ENCODE measurements at regions not wholly inside any gene's neighbourhood (a gene's known extent, or its start where the extent isn't known, plus 50 kb on each side); places are given as distances from the start of the nearest gene placed in this dataset.

DNA sequence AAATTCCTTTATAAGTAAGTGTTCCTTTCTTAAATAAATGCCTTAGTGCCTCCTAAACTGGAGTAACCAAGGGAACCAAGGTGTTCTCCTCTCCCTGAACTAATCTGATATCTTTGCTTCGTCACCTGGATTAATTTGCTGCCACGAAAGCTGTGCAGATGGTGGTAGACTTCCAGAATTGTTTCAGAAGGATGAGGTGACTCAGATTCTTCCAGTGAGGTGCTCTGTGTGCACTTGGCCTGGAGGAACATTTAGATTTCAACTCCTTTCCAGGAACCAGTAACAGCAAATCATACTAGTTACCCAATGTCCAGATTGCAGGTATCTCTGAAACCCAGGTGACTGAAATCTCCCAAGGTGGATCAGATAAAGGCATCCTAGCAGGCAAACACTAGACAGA lies 181.9 kb downstream of the FAT3 start:
- H3K27me3 ChIP-seq (ENCODE audit: control insufficient read depth in 1 of 2, insufficient read depth in 2 of 2, low read length in 2 of 2) = no peaks in the 10 kb centered on the region
- DNase-seq = no peak
- Mint-ChIP-seq H3K36me3 (ENCODE audit: low read depth) (no peaks in the 10 kb centered on the region), H3K4me1 (ENCODE audit: low read depth) (no peaks in the 10 kb centered on the region), H3K4me3 (no peak overlapping the region), H3K27ac (no peak overlapping the region), H3K27me3 (no peaks in the 10 kb centered on the region), H3K9me3 (no peaks in the 10 kb centered on the region)
- TF ChIP-seq, protein P1, sequence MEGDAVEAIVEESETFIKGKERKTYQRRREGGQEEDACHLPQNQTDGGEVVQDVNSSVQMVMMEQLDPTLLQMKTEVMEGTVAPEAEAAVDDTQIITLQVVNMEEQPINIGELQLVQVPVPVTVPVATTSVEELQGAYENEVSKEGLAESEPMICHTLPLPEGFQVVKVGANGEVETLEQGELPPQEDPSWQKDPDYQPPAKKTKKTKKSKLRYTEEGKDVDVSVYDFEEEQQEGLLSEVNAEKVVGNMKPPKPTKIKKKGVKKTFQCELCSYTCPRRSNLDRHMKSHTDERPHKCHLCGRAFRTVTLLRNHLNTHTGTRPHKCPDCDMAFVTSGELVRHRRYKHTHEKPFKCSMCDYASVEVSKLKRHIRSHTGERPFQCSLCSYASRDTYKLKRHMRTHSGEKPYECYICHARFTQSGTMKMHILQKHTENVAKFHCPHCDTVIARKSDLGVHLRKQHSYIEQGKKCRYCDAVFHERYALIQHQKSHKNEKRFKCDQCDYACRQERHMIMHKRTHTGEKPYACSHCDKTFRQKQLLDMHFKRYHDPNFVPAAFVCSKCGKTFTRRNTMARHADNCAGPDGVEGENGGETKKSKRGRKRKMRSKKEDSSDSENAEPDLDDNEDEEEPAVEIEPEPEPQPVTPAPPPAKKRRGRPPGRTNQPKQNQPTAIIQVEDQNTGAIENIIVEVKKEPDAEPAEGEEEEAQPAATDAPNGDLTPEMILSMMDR (IDR thresholded peaks at IDR 0.05) = no peak
- intact Hi-C loops (cut with DNase I, micrococcal nuclease) = no loop called here
- ATAC-seq (ENCODE audit: poor library complexity) = no peak
- no peaks in the 10 kb centered on the region for H3K9me3 ChIP-seq (ENCODE audit: control insufficient read depth in 1 of 2, insufficient read depth in 1 of 2, low read length in 2 of 2)
- no peaks in the 10 kb centered on the region for H3K36me3 ChIP-seq (ENCODE audit: insufficient read depth, low read length)
- no peak overlapping the region for H3K27ac ChIP-seq (ENCODE audit: low read depth in 1 of 2, low read length in 2 of 2)
- ChIA-PET CTCF (no interaction called here), POLR2A (no interaction called here)
- H3K4me3 ChIP-seq (ENCODE audit: low read length) = no peak overlapping the region
- no peaks in the 10 kb centered on the region for H3K4me1 ChIP-seq (ENCODE audit: insufficient read depth, low read length)

- no peaks in the 10 kb centered on the region for H3K36me3 ChIP-seq (ENCODE audit: insufficient read depth, low read length)
- no peak overlapping the region for H3K27ac ChIP-seq (ENCODE audit: low read depth in 1 of 2, low read length in 2 of 2)
- ChIA-PET POLR2A (no interaction called here), CTCF (no interaction called here)
- H3K27me3 Mint-ChIP-seq = no peaks in the 10 kb centered on the region
- H3K9me3 ChIP-seq (ENCODE audit: control insufficient read depth in 1 of 2, insufficient read depth in 1 of 2, low read length in 2 of 2) = no peaks in the 10 kb centered on the region
- TF ChIP-seq, protein P1 (IDR thresholded peaks at IDR 0.05) = no peak
- H3K4me1 Mint-ChIP-seq (ENCODE audit: low read depth) = no peaks in the 10 kb centered on the region
- DNase-seq = no peak
- intact Hi-C loops (cut with DNase I, micrococcal nuclease) = no loop called here
- H3K4me1 ChIP-seq (ENCODE audit: insufficient read depth, low read length) = no peaks in the 10 kb centered on the region
- H3K9me3 Mint-ChIP-seq = no peaks in the 10 kb centered on the region
- no peak overlapping the region for H3K4me3 ChIP-seq (ENCODE audit: low read length)
- H3K27me3 ChIP-seq (ENCODE audit: control insufficient read depth in 1 of 2, insufficient read depth in 2 of 2, low read length in 2 of 2) = no peaks in the 10 kb centered on the region
- no peak for ATAC-seq (ENCODE audit: poor library complexity)
- H3K27ac Mint-ChIP-seq = no peak overlapping the region
- H3K4me3 Mint-ChIP-seq = no peak overlapping the region
- H3K36me3 Mint-ChIP-seq (ENCODE audit: low read depth) = no peaks in the 10 kb centered on the region
Measured at GRCh38 chr11:92409355-92409754, 184.7 kb downstream of the FAT3 start.

DNA sequence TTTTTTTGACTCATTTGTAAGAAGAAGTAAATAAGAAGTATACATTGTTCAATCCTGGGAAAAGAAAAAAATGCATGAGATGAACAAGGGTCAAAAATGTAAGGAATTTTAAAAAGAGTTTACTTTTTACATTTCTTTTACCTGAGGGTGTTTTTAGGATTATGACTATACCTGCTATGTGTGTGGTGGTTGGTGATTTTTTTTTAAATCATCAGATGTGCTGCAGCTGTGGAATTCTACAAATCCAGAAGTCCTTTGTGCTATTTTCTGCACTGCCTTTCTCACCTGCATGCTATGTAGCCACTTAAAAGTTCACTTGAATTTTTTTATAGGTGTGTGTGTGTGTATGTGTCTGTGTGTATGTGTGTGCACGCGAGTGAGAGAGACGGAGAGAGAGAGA lies 185.3 kb downstream of the FAT3 start:
- ATAC-seq (ENCODE audit: poor library complexity) (no peak), DNase-seq (no peak)
- Mint-ChIP-seq H3K27ac (no peak overlapping the region), H3K36me3 (ENCODE audit: low read depth) (no peaks in the 10 kb centered on the region), H3K27me3 (no peaks in the 10 kb centered on the region), H3K4me1 (ENCODE audit: low read depth) (no peaks in the 10 kb centered on the region), H3K4me3 (no peak overlapping the region), H3K9me3 (no peaks in the 10 kb centered on the region)
- POLR2A ChIA-PET = no interaction called here
- Histone ChIP-seq H3K27me3 (ENCODE audit: control insufficient read depth in 1 of 2, insufficient read depth in 2 of 2, low read length in 2 of 2) (no peaks in the 10 kb centered on the region), H3K4me3 (ENCODE audit: low read length) (no peak overlapping the region), H3K4me1 (ENCODE audit: insufficient read depth, low read length) (no peaks in the 10 kb centered on the region), H3K9me3 (ENCODE audit: control insufficient read depth in 1 of 2, insufficient read depth in 1 of 2, low read length in 2 of 2) (no peaks in the 10 kb centered on the region), H3K36me3 (ENCODE audit: insufficient read depth, low read length) (no peaks in the 10 kb centered on the region), H3K27ac (ENCODE audit: low read depth in 1 of 2, low read length in 2 of 2) (no peak overlapping the region)
- TF ChIP-seq, protein P1 (IDR thresholded peaks at IDR 0.05) = no peak
- CTCF ChIA-PET = no interaction called here
- intact Hi-C loops (cut with DNase I, micrococcal nuclease) = no loop called here
